VCaP (cell line): ENCODE measurements at regions not wholly inside any gene's neighbourhood (a gene's known extent, or its start where the extent isn't known, plus 50 kb on each side); places are given as distances from the start of the nearest gene placed in this dataset.
A peak's percentile ranks its signal among the peaks of the same experiment; 100 is the strongest.

ENCODE experiments used
- H3K27ac ChIP-seq: fragments of 450-650 bp; 2 replicates; pipeline ENCODE4 v1.5.1; 2017
- CTCF ChIP-seq: fragments of 450-650 bp; conservative IDR thresholded peaks from 2 replicates; pipeline ENCODE4 v1.5.1; 2017; ENCODE audit warnings: mild to moderate bottlenecking, moderate library complexity

GRCh38 chr6:119511024-119511423 is 161.5 kb upstream of the MAN1A1 start:
- no peak for TF ChIP-seq CTCF

DNA sequence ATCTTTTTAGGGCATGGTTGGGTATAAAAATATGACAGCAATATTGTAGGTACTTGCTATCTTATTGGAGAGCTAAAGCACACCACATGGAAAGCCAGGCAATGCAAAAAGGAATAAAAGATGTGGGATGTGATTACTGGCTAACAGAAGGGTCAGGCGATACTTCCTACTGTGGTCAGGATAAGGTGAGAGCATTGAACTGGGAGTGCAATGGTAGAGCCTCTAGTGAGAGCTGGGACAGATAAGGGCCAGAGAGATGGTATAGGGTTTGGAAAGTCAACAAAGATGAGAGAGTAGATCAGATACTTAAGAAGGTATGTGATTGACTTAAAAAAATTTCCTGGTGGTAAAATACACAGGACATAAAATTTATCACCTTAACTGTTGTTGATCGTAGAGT is 160.7 kb upstream of the MAN1A1 start:
- no peak for TF ChIP-seq CTCF
- no peak overlapping the region for H3K27ac ChIP-seq

More at GRCh38 chr6:119511024-119511423, 161.5 kb upstream of the MAN1A1 start:
- H3K27ac ChIP-seq: no peak overlapping the region

- no peak for TF ChIP-seq CTCF
- H3K27ac ChIP-seq: no peak overlapping the region
These were observed 157.1 kb upstream of the MAN1A1 start for GRCh38 chr6:119506631-119507174.

DNA sequence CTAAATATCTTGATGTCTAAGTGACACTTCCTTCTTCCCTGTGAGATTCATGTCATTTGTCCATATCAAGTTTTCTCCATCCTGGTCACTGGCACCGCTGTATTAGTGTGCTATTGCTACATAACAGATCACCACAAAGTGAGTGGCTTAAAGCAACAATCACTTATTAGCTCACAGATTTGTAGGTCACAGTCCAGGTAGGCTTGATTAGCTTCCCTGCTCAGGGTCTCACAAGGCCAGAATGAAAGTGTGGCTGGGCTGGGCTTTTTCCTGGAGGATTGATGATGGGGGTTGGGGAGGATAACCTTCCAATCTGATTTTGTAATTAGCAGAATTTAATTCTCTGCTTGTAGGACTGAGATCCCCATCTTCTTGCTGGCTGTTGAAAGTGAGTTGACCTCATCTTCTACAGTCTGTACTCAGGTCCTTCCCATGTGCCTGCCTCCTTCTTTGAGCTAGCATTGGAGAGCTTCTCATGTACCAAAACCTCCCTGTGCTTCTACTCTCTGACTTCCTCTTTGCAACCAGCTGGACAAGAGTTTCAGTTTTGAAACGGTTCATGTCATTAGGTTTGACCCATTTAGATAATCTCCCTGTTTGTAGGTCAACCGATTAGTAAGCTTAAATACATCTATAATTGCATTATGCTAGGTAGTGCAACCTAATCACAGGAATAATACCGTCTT is 152.4 kb upstream of the MAN1A1 start:
- no peak for TF ChIP-seq CTCF
- no peak overlapping the region for H3K27ac ChIP-seq

GRCh38 chr6:119499797-119500196 is 150.2 kb upstream of the MAN1A1 start:
- TF ChIP-seq CTCF: no peak

GRCh38 chr6:119497988-119498727 is 148.6 kb upstream of the MAN1A1 start:
- TF ChIP-seq CTCF: no peak
- H3K27ac ChIP-seq: no peak overlapping the region

More at GRCh38 chr6:119499797-119500196, 150.2 kb upstream of the MAN1A1 start:
- H3K27ac ChIP-seq: no peak overlapping the region

- peak overlapping the region; percentile 83; the same call in 1 of the 2 replicates for H3K27ac ChIP-seq
- no peak for TF ChIP-seq CTCF
These were observed 145.7 kb upstream of the MAN1A1 start for GRCh38 chr6:119495230-119495683.
